Endothelial cell (in vitro differentiated cells): ENCODE measurements at regions not wholly inside any gene's neighbourhood (a gene's known extent, or its start where the extent isn't known, plus 50 kb on each side); places are given as distances from the start of the nearest gene placed in this dataset.

Experiments used
- DNase-seq: peaks from one replicate; pipeline ENCODE4 v3.0.0; 2021; ENCODE audit warnings: low spot score
- H3K27ac Mint-ChIP-seq: one replicate; pipeline ENCODE4 v1.8.0; 2021; ENCODE audit warnings: mixed read lengths, inconsistent platforms; ENCODE audit not compliant: unreplicated experiment
- H3K27me3 Mint-ChIP-seq: one replicate; pipeline ENCODE4 v1.8.0; 2021; ENCODE audit warnings: mild to moderate bottlenecking, moderate library complexity, mixed read lengths, inconsistent platforms; ENCODE audit not compliant: unreplicated experiment
- H3K36me3 Mint-ChIP-seq: one replicate; pipeline ENCODE4 v1.8.0; 2021; ENCODE audit warnings: mild to moderate bottlenecking, low read depth, mixed read lengths, inconsistent platforms; ENCODE audit not compliant: unreplicated experiment
- H3K4me1 Mint-ChIP-seq: one replicate; pipeline ENCODE4 v1.8.0; 2021; ENCODE audit warnings: mild to moderate bottlenecking, mixed read lengths, inconsistent platforms; ENCODE audit not compliant: unreplicated experiment
- H3K4me3 Mint-ChIP-seq: one replicate; pipeline ENCODE4 v1.8.0; 2021; ENCODE audit warnings: mild to moderate bottlenecking, mixed read lengths, inconsistent platforms; ENCODE audit not compliant: unreplicated experiment
- H3K9me3 Mint-ChIP-seq: one replicate; pipeline ENCODE4 v1.8.0; 2021; ENCODE audit warnings: mixed read lengths, inconsistent platforms; ENCODE audit not compliant: unreplicated experiment
- CTCF ChIP-seq: fragments of 200-600 bp; sonication (generic); IDR thresholded peaks from one replicate; pipeline ENCODE4 v1.5.0; 2021; ENCODE audit warnings: antibody characterized with exemption; ENCODE audit not compliant: unreplicated experiment

GRCh38 chr3:78421247-78421966, 1346.4 kb downstream of the ROBO1 start:
- no peak for TF ChIP-seq CTCF
- no peak for DNase-seq
- Mint-ChIP-seq H3K4me3 (no peak overlapping the region), H3K27ac (no peak overlapping the region), H3K36me3 (no peaks in the 10 kb centered on the region), H3K27me3 (no peaks in the 10 kb centered on the region), H3K4me1 (no peaks in the 10 kb centered on the region), H3K9me3 (no peaks in the 10 kb centered on the region)

GRCh38 chr3:78424656-78425055, 1343.1 kb downstream of the ROBO1 start:
- Mint-ChIP-seq H3K4me1 (no peaks in the 10 kb centered on the region), H3K27me3 (no peaks in the 10 kb centered on the region), H3K36me3 (no peaks in the 10 kb centered on the region), H3K9me3 (no peaks in the 10 kb centered on the region), H3K4me3 (no peak overlapping the region), H3K27ac (no peak overlapping the region)
- DNase-seq, result no peak
- no peak for TF ChIP-seq CTCF

GRCh38 chr3:78426454-78426853, 1341.3 kb downstream of the ROBO1 start:
- Mint-ChIP-seq H3K4me3 (no peak overlapping the region), H3K36me3 (no peaks in the 10 kb centered on the region), H3K27me3 (no peaks in the 10 kb centered on the region), H3K4me1 (no peaks in the 10 kb centered on the region), H3K27ac (no peak overlapping the region), H3K9me3 (no peaks in the 10 kb centered on the region)
- no peak for TF ChIP-seq CTCF
- DNase-seq, result no peak

- Mint-ChIP-seq H3K27ac (no peak overlapping the region), H3K9me3 (no peaks in the 10 kb centered on the region), H3K4me1 (no peaks in the 10 kb centered on the region), H3K36me3 (no peaks in the 10 kb centered on the region), H3K4me3 (no peak overlapping the region), H3K27me3 (no peaks in the 10 kb centered on the region)
- no peak for TF ChIP-seq CTCF
- no peak for DNase-seq
These were observed 1340.5 kb downstream of the ROBO1 start for GRCh38 chr3:78427303-78427702.

GRCh38 chr3:78430741-78431140, 1337.1 kb downstream of the ROBO1 start:
- H3K36me3 Mint-ChIP-seq, result no peaks in the 10 kb centered on the region
- DNase-seq, result no peak
- no peak for TF ChIP-seq CTCF
- H3K4me3 Mint-ChIP-seq, result no peak overlapping the region
- H3K9me3 Mint-ChIP-seq, result no peaks in the 10 kb centered on the region
- H3K27ac Mint-ChIP-seq, result no peak overlapping the region
- no peaks in the 10 kb centered on the region for H3K27me3 Mint-ChIP-seq
- no peaks in the 10 kb centered on the region for H3K4me1 Mint-ChIP-seq
